Neural crest cell (in vitro differentiated cells): ENCODE measurements at regions not wholly inside any gene's neighbourhood (a gene's known extent, or its start where the extent isn't known, plus 50 kb on each side); places are given as distances from the start of the nearest gene placed in this dataset.

Source experiments
- DNase-seq: peaks from one replicate; pipeline ENCODE4 v3.0.0; 2021; ENCODE audit warnings: low read depth, mixed read lengths, low spot score
- H3K27ac Mint-ChIP-seq: one replicate; pipeline ENCODE4 v1.8.0; 2021; ENCODE audit warnings: mild to moderate bottlenecking, mixed read lengths; ENCODE audit not compliant: unreplicated experiment
- H3K27me3 Mint-ChIP-seq: 2 replicates; pipeline ENCODE4 v1.8.0; 2021; ENCODE audit warnings: low read depth, mild to moderate bottlenecking, mixed read lengths
- H3K36me3 Mint-ChIP-seq: 2 replicates; pipeline ENCODE4 v1.8.0; 2021; ENCODE audit warnings: low read depth, mild to moderate bottlenecking, mixed read lengths
- H3K4me1 Mint-ChIP-seq: 2 replicates; pipeline ENCODE4 v1.8.0; 2021; ENCODE audit warnings: mixed read lengths
- H3K4me3 Mint-ChIP-seq: one replicate; pipeline ENCODE4 v1.8.0; 2021; ENCODE audit warnings: mild to moderate bottlenecking, mixed read lengths
- H3K9me3 Mint-ChIP-seq: 2 replicates; pipeline ENCODE4 v1.8.0; 2021; ENCODE audit warnings: mixed read lengths
- TF ChIP-seq, protein P1 (sequence below): fragments of 200-600 bp; sonication (generic); conservative IDR thresholded peaks from 2 replicates; pipeline ENCODE4 v1.5.0; 2021; ENCODE audit warnings: antibody characterized with exemption, mild to moderate bottlenecking

DNA sequence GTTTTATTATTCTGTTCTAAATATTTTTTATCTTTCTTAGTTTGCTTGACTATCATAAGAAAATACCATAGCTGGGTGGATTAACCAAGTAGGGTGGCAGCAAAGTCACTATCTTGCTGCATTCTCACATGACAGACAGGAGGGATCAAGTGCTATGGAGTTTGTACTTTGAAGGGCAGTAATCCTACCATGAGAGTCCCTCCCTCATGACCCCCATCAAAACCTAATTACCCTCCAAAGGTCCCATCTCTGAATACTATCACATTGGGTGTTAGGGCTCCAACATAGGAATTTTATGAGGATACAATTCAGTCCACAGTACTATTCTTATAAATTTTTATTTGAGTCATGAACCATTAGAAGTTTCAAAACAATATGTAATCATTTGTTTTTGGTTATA is 388.5 kb upstream of the B3GALT2 start:
- peaks cover 9% of the 10 kb centered on the region for H3K9me3 Mint-ChIP-seq
- no peak overlapping the region for H3K4me3 Mint-ChIP-seq
- H3K27me3 Mint-ChIP-seq = no peaks in the 10 kb centered on the region
- no peak overlapping the region for H3K27ac Mint-ChIP-seq
- no peaks in the 10 kb centered on the region for H3K36me3 Mint-ChIP-seq
- no peak for DNase-seq
- H3K4me1 Mint-ChIP-seq = no peaks in the 10 kb centered on the region
- TF ChIP-seq, protein P1, sequence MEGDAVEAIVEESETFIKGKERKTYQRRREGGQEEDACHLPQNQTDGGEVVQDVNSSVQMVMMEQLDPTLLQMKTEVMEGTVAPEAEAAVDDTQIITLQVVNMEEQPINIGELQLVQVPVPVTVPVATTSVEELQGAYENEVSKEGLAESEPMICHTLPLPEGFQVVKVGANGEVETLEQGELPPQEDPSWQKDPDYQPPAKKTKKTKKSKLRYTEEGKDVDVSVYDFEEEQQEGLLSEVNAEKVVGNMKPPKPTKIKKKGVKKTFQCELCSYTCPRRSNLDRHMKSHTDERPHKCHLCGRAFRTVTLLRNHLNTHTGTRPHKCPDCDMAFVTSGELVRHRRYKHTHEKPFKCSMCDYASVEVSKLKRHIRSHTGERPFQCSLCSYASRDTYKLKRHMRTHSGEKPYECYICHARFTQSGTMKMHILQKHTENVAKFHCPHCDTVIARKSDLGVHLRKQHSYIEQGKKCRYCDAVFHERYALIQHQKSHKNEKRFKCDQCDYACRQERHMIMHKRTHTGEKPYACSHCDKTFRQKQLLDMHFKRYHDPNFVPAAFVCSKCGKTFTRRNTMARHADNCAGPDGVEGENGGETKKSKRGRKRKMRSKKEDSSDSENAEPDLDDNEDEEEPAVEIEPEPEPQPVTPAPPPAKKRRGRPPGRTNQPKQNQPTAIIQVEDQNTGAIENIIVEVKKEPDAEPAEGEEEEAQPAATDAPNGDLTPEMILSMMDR = no peak

DNA sequence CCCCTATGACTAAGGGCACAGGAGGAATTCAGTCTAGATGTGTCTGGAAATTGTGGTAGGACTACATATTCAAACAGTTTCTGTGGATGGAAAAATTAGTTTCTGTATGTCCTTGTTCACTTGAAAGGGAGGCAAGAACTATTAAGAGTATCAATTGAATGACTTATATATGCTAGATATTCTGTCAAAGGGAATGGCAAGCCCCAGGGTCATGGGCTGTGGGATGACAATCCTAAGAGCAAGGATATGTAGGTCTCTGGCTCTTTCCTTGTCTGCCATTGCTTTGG is 383.5 kb upstream of the B3GALT2 start:
- H3K27me3 Mint-ChIP-seq = no peaks in the 10 kb centered on the region
- H3K36me3 Mint-ChIP-seq = no peaks in the 10 kb centered on the region
- H3K9me3 Mint-ChIP-seq = peaks cover 9% of the 10 kb centered on the region
- no peak overlapping the region for H3K4me3 Mint-ChIP-seq
- no peaks in the 10 kb centered on the region for H3K4me1 Mint-ChIP-seq
- no peak overlapping the region for H3K27ac Mint-ChIP-seq
- TF ChIP-seq, protein P1 = no peak
- DNase-seq = no peak

DNA sequence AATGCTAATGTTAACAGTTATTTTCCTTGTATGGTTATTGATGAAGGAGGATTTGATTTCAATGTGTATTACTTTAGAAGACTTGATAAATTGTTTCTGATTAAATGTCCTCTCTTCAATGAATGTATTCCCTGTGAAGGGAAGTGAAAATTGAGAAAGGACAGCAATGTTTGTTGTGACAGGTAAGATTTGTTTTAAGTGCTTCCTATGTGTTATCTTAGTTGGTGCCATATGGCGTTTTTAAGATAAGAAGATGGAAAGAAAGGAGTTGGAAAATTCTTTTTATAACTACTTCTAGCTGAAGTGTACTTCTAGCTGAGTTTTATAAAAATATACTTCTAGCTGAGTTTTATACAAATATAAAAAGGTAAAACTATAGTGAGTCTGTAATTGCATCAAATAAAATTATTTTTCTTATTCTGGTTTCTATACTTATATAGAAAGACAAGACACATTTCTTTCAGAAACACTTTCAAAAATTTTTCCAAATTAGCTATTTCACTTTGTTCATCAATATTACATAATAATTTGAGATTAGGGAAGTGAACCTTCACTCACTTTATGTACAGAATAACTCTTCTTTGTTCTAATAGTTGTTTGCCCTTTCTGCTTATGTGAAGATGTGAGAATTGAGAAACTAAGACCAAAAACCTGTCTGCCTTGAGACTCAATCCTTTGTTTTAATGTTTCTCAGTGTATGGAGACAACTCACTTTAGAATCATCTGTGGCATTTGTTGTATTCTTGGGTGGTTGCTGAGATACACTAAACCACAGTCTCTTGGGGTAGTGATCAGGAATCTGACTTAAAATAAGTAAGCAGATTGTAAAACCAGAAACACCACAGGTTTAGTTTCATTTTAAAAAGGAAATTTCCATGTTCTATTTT is 382.9 kb upstream of the B3GALT2 start:
- no peaks in the 10 kb centered on the region for H3K36me3 Mint-ChIP-seq
- H3K27ac Mint-ChIP-seq = no peak overlapping the region
- no peaks in the 10 kb centered on the region for H3K4me1 Mint-ChIP-seq

DNA sequence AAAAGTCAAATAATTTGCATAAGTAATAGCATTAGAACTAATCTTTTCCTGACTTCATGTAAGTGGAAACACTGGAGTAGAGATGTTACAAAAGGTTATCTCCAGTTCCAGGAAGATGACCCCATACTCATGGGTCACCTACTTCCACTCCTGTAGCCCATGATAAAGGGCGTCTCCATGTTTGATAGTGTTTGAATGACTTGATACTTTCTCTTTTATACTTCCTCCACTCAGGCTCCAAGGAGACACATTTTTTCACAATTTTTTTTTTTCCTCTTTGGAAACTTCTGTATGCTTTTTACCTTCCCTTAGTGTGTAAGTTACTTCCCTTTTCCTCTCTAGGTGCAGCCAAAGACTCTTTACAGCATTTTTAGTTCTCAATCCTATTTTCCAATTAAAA is 382.1 kb upstream of the B3GALT2 start:
- Mint-ChIP-seq H3K4me1 (no peaks in the 10 kb centered on the region), H3K9me3 (peaks cover 9% of the 10 kb centered on the region), H3K27me3 (no peaks in the 10 kb centered on the region), H3K4me3 (no peak overlapping the region), H3K36me3 (no peaks in the 10 kb centered on the region), H3K27ac (no peak overlapping the region)
- TF ChIP-seq, protein P1 = no peak
- no peak for DNase-seq

More for the DNA sequence above, 382.9 kb upstream of the B3GALT2 start:
- H3K9me3 Mint-ChIP-seq = peaks cover 9% of the 10 kb centered on the region
- no peak overlapping the region for H3K4me3 Mint-ChIP-seq
- TF ChIP-seq, protein P1 = no peak
- no peaks in the 10 kb centered on the region for H3K27me3 Mint-ChIP-seq
- DNase-seq = no peak

DNA sequence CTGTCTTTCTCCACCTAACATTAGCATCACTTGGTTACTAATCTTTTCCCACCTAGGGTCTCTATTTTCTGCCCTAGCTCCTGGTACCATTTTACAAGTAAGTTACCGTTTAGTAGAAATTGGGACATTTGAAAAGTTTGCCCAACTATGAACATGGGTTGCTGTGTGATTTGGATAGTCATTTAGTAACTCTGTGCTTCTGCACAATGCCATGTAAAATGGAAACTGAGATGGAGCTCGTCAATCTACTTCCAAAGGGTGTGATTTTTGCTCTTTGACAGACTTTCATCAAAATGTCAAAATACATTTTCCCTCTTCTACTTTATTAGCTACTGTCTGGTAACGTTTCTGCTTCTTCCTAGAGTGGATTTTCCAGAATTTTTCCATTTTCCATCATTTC is 381.5 kb upstream of the B3GALT2 start:
- DNase-seq = no peak
- no peaks in the 10 kb centered on the region for H3K36me3 Mint-ChIP-seq
- TF ChIP-seq, protein P1 = no peak
- peaks cover 9% of the 10 kb centered on the region for H3K9me3 Mint-ChIP-seq
- H3K4me3 Mint-ChIP-seq = no peak overlapping the region
- no peak overlapping the region for H3K27ac Mint-ChIP-seq
- H3K27me3 Mint-ChIP-seq = no peaks in the 10 kb centered on the region
- H3K4me1 Mint-ChIP-seq = no peaks in the 10 kb centered on the region
